GM21447 (cell line): ENCODE measurements at regions not wholly inside any gene's neighbourhood (a gene's known extent, or its start where the extent isn't known, plus 50 kb on each side); places are given as distances from the start of the nearest gene placed in this dataset.

Experiments
- ATAC-seq: cut with Tn5 transposase; IDR thresholded peaks from one replicate; pipeline ENCODE4 v1.9.1; 2021; ENCODE audit not compliant: unreplicated experiment

DNA sequence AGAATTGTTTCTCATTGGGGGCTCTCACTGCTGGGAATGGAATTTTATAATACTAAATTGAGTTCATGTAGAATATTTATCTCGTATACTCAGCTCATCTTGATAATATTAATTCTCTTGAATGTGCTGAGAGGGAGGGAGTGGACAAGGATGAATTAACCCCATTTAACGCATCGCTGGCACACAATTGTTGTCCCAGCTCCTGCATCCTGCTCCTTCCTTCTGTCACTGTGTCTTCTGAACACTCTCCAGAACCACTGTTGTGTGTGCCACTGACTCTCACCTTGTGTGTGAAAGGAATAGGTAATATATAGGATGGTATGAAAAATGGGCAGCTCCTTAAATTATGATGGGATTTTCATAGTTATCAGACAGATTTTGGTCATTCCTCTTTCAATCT lies 267.3 kb downstream of the MTRR start:
- no peak for ATAC-seq

DNA sequence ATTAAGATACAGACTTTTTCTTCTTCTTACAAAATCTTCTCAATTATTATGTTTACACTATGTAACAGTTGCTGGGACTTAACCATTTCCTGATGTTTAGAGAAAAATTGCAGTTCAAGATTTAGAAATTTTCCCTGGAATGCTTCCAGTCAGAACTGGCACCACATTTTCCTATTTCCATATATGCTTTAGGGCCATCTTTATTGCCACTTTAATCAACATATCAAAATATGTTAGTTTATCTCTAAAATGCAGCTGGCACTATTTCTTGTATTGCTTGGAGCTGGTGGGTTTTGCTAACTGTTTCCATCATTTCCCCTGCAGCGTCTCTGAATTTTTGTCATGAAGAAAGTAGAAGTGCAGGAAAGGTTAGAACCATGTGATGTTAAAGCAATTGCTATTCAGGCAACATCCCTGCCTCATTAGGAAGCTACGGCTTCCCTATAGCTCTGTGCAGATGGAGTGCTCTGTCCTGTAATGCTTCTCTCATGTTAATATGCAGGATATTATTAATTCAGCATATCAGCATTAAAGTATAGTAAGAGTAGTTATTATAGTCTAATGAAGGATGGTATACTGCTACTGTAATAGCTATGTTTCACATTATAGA lies 269.1 kb downstream of the MTRR start:
- no peak for ATAC-seq

DNA sequence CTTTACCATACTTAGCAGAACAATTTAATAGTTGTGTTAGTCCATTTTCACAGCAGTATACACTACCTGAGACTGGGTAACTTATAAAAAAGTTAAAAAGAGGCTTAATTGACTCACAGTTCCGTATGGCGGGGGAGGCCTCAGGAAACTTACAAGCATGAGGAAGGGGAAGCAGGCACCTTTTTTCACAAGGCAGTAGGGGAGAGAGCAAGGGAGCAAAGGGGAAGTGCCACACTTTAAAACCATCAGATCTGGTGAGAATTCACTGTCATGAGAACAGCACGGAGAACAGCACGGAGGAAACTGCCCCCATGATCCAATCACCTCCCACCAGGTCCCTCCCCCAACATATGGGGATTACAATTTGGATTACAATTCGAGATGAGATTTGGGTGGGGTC lies 269.9 kb downstream of the MTRR start:
- ATAC-seq = no peak

DNA sequence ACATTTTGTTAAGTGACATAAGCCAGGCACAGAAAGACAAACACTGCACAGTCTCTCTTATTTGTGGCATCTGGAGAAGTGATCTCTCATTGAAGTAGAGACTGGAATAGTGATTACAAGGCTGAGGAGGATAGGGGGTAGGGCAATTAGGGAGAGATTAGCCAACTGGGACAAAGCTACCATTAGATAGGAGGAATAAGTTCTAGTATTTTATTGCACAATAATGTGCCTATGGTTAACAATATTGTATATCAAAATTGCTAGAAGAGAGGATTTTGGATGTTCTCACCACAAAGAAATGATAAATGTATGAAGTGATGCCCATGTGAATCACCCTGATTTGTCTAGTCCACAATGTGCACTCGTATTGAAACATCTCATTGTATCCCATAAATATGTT lies 281.8 kb downstream of the MTRR start:
- no peak for ATAC-seq

DNA sequence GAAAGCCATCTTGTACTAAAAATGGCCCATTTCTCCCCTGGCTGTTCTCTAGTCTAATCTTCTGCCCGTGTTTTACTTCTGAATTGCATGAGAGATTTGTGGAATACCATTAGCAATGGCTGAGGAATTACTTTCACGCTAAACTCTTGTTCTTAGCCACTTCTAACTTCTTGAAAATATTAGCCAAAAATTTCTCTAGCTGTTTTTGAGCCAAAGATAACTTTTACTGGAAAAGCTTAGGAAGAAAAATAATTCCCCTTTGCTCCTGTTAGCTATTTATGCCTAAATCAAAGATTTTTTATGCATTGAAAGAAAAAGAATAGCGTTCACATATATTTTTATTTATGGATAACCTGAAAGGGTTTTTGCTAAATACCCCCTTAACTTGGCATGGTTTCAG lies 287.8 kb downstream of the MTRR start:
- no peak for ATAC-seq

DNA sequence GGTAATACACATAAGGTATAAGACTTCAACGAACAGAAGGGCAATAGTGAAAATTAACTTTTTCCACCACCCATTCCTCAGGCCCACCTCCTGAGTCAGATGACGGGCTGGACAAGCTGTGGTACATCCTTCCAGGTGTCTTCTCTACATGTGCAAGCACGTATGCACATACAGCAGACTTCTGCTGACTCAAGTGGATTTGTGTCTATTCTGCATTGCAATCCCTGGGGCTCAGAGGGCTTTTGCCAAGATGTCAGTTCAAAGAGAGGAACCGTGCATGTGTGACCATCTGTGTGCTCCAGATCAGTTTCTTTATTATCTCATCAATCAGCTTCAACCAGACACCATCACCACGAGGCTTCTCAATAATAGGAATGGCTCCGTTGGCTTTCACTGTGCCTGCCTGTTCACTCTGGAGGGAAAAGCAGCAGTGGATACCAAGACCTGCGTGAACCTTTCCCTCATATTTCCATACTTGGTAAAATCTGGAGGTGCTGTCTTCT lies 288.4 kb downstream of the MTRR start:
- no peak for ATAC-seq

DNA sequence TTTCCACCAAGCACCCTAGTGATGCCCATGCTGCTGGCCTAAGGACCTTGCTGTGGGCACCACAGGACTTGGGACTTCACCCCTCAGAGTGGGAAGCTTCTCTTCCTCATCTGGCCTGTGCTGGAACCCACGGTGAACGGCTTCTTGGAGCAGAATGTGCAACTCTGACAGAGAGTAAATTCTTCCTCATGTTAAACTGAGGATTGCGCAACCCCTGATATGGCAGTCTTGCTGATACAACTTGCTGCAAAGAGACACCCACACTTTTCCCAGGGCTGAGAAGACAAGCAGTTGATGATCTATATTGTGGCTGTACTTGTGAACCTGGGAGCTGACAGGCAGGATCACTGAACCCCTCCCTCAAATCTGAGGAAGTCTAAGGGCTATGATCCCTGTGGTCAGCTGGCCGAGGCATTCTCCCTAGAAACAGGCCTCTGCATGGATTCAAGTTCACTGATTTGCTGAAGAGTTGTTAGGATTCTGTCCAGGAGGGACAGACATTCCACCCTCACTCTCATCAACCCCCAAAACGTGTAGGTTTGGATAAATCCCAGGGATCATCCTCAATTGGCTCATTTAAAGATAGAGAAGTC lies 307.2 kb downstream of the MTRR start:
- no peak for ATAC-seq

DNA sequence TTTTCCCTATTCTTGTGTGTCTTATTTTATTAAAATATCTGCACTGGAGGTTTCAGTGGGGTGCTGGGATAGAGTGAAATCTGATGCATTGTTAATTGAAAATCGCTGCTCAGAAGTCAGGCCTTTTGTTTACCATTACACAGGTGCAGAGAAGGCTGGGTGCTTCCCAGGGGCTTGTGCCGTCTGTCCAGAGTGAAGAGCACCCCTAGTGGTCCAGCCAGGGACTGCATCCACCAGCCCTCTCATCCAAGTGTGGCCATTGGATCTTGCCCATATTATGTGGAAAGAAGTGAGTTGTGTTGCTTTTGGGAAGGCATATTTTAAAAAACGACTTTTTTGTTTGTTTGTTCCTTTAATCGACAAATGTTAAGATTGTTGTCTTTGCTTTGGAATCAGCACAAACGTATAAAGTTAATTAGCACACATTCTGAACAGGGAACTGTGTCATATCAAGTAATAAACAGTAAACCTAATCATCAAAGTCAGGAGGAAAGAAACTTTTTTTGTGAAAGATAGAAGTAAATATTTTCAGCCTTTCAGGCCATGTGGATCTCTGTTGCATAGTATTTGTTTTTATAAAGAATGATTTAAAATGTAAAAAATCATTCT lies 315.6 kb downstream of the MTRR start:
- ATAC-seq = peak; percentile 90

DNA sequence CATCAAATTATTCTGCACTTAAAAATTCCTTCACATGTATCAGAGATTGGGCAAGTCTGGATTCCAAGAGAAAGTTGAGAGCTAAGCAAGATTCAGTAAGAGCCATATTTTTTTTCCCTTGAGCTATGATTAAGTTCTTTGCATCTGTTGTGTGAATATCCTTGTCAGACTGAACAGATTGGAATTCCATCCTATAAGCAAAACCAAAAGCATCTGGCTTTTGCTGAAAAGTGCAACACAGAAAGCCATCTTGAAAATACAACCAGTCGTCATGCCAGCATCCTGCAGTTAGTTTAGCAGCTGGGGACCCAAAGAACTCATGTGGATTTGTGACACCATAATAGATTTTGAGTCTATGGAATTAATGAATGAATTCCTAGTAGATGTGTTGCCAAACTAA lies 316.9 kb downstream of the MTRR start:
- no peak for ATAC-seq

DNA sequence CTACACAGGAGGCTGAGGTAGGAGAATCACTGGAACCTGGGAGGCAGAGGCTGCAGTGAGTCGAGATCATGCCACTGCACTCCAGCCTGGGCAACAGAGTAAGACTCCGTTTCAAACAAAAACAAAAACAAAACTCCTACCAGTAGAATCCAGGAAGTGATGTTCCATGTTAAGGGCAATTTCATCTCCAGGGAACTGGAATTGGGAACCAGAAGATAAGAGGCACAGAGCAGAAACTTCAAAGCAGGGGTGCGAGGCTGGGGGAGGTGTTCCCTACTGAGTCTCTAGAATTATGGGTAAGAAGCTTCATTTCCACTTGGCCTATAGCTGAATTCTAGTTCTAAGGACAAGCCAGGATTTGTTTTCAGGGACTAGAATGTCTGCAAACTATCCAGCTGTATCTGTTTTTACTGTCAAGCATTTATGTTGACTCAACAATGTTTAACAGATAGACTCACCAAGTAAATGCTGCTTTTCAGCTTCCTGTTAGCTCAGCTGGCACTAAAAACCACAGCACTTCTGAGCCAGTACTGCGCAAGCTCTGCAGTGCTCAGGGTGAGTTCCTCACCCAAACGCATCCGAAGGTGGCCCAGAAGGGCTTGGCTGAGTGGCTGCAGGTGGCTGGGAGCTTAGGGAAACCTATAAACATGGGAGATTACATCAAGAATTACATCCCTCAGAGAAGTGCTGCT lies 320.1 kb downstream of the MTRR start:
- ATAC-seq = no peak

DNA sequence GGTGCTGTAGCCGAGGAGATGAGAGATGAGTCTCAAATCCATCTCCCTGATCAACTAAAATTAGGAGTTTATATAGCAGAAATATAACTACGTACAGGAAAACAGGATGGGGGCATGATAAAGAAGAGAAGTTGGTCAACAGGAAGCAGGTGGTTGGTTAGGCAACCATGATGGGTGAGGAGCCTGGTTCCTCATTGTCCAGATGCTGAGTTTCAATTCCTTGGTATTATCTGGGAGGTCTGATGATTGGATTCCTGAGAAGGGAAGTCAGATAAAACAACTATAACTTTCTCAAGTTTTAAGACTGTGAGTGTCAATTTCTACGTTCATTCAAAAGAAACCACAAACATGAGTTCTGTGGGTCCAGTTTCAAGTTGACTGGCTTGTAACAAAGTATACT lies 323.9 kb downstream of the MTRR start:
- no peak for ATAC-seq

DNA sequence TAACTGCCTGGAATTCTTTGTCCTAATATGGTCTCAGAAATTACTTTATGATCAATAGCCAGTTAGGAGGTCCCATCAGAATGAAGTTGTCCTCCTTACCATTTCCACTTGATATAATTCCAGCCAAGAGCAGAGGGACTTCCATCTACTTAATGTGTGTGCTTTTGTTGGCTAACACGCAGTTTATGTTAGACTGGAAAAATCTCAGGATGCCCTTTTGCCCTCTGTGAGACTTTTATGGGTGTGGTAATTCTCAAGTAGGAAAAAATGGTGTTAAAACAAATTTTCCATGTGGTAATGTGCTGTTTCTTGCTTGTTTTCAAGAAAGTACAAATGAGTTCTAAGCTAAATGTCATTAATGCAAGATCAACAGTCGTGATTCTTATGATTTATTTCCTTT lies 327.1 kb downstream of the MTRR start:
- no peak for ATAC-seq

DNA sequence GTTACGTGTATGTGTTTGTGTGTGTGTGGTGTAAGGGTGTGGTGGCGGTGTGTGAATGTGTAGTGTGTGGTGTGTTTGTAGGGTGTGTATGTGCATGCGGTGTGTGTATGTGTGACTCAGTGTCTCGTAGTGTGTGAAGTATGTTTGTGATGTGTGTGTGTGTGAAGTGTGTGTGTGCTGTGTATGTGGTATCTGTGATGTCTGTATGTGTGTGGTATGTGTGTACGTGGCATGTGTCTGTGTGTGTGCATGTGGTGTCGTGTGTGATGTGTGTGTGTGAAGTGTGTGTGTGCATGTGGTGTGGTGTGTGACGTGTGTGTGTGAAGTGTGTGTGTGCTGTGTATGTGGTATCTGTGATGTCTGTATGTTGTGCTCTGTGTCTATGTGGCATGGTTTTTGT lies 339.4 kb downstream of the MTRR start:
- no peak for ATAC-seq

DNA sequence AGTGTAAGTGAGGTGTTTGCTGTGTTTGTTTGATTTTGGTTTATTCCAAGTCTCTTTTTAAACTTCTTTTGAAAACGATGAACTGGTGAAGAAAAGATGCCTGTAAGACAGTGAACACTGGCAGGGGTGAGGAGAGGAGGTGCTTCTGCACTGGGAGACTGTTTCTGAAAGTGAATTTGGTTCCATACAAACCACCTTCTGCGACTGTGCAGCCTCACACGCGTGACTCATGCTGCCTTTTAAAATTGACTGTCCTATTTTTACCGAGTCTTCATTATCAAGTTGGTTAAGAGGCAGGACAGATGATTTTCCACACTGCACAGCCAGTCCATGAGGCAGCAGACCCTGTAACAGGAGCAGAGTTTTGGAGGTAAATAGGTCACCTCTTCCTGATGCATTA lies 340.6 kb downstream of the MTRR start:
- no peak for ATAC-seq

DNA sequence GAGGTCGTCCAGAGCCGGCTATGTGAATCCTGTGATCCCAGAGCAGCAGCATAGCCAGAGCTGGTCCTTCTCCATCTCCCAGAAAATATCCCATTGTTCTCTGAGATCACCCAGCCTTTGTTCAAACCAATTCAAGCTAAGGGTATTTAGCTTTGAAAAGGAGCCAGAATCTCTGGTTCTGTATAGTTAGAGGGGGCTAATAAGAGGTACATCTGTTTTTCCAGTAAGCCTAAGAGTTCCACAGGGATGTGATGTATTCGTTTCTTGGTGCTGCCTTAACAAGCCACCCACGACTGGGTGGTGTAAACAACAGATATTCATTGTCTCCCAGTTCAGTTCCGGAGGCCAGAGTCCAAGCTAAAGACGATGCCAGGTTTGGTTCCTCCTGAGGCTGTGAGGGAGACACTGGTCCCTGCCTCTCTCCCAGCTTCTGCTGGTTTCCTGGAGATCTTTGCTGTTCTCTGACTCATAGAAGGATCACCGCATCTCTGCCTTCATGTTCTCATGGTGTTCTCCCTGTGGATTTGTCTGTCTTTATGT lies 344.8 kb downstream of the MTRR start:
- no peak for ATAC-seq

DNA sequence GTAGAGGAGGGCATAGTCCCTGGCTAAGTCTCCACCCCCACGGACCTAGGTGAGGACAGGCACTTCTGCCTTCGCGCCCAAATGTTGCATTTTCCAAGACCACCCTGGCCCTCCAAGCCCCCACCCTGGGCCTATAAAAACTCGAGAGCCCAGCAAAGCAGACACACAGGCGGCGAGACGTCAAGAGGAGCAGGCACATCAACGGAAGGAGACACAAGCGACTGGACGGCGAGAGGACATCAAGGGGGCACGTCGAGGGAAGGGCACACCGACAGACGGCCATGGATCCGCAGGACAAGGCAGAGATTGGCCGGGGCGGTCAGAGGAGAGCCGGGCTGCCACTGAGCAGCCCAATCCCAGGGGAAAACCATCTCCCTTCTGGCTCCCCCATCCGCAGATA lies 348.0 kb downstream of the MTRR start:
- no peak for ATAC-seq

DNA sequence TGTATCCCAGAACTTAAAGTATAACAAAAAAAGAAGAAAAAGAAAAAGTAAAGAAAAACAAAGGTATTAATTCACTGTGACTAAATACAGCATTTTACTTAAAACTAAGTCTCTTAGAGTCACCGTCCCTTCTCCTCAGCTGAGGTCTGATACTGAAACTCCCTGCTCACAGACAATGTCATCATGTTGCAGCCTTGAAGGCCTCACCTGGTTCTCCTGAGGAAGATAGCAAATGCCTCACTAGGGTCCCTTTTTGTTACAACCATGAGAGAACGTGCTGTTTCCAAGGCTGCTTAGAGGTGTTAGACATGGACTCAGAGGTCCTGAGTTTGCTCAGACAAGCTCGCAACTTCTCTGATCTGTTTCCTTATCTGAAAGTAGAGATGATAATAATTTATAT lies 357.2 kb downstream of the MTRR start:
- ATAC-seq = no peak

DNA sequence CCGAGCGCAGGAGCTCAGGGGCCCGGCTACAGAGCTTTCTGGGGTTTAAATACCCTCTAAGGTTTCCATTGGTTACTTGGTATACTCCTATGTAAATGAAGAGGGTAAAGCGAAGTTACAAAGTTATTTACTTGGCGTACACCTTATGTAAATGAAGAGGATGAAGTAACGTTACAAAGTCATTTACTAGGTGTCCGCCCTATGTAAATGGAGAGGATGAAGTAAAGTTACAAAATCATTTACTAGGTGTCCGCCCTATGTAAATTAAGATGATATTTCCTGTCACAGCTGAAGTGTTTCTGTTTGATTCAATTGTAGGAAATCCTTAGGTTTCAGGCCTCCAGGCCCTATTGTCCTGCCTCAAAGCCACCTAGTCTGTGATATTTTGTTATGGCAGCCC lies 358.2 kb downstream of the MTRR start:
- no peak for ATAC-seq

DNA sequence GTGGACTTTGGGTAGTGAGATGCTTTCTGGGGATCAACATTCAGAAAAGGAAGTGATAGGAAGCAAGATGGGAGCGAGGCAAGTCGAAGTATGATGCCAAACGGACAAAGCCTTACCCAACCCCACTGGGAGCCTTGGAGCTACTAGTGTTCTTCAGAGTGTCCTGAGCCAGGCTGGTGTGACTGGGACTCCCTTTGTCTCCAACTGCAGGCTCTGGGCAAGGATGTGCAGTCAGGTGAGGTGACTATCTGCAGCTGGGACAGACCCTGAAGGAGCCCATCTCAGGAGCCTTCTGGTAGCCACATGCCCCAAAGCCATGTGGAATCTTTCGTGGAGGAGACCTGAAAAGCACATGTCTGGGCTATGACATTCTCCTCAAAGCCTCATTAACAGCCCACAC lies 360.6 kb downstream of the MTRR start:
- ATAC-seq = no peak

DNA sequence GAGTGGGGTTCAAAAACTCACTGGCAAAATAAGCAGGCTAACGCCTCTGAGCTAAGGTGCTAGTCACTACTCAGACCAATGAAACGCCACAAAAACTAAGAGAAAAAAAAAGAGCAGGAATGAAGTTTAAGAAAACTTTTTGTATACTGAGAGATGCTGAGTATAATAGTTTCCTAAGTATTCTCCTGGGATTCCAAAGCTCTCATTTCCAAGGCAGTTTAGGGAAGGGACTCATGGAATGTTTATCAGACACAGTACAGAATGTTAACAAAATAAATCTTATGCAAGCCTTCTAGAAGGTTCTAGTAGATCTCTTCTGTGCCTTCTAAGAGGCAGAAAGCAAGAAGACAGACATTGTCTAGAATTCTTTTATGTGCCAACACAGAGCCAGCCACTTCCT lies 361.9 kb downstream of the MTRR start:
- ATAC-seq = no peak

DNA sequence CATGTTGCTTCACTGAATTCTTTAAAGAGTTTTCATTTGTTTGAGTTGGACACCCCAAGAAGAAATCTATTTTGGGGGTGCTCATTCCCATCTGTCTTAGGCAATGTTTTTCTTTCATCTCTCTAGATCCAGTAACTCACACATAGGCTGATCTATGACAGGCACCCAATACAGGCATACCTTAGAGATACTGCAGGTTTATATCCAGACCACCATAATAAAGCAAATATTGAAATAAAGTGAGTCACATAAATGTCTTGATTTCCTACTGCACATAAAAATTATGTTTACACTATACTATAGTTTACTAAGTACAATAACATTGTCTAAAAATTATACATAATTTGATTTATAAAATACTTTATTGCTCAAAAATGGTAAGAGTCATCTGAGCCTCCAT lies 364.5 kb downstream of the MTRR start:
- no peak for ATAC-seq

DNA sequence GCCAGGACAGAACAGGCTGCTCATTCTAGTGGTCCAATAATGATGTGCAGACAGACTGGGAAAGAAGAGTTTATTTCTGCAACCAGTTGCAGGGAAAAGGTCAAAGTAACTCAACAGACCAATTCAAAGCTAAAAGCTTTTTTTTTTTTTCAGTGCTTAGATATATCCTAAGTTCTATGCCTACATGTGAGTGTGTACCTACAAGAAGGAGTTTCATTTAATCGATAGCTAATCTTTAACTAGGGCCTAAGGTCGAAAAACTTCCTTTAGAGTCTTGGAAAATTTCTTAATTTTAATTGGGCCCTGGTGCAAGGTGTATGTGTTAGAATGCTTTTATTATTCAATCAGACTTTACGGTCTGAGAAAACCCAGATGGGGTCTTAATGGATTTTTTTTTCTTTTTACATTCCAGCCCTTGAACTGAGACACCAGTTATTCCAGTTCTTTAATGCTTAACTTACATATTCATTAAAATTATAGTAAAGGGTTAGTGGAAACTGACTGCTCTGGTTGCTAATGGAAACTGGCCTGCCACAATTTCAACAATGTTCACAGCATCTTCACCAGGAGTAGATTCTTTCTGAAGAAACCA lies 365.3 kb downstream of the MTRR start:
- ATAC-seq = no peak
